ENCODE measurements at regions not wholly inside any gene's neighbourhood (a gene's known extent, or its start where the extent isn't known, plus 50 kb on each side); places are given as distances from the start of the nearest gene placed in this dataset.

- TF ChIP-seq FOXM1 (IDR thresholded peaks at IDR 0.05; ENCODE audit: borderline replicate concordance) (no peak), TARDBP (IDR thresholded peaks at IDR 0.05) (no peak), BHLHE40 (IDR thresholded peaks at IDR 0.05; ENCODE audit: borderline replicate concordance) (no peak), NFRKB (IDR thresholded peaks at IDR 0.05) (no peak), ZNF384 (IDR thresholded peaks at IDR 0.05) (no peak), FOXK2 (IDR thresholded peaks at IDR 0.05) (no peak), HDGF (IDR thresholded peaks at IDR 0.05; ENCODE audit: borderline replicate concordance) (no peak), SP1 (IDR thresholded peaks at IDR 0.05) (no peak), ELF4 (IDR thresholded peaks at IDR 0.05) (no peak), CTBP1 (IDR thresholded peaks at IDR 0.05; ENCODE audit: borderline replicate concordance) (no peak), ARNT (IDR thresholded peaks at IDR 0.05) (no peak)
These were observed 412.2 kb upstream of the SORCS1 start for GRCh38 chr10:107576746-107577145.

Data from HEK293T (cell line).